Endothelial cell of umbilical vein (primary cell): ENCODE measurements at regions not wholly inside any gene's neighbourhood (a gene's known extent, or its start where the extent isn't known, plus 50 kb on each side); places are given as distances from the start of the nearest gene placed in this dataset.

Experiments
- BruUV-seq: library from RNA; stranded (reverse); fragments of 400-500 nt; replicated peaks from 2 replicates; lab custom pipeline; 2021; lab: Mats Ljungman, UMichigan
- CTCF ChIA-PET: fragments of 300-600, 350-600 bp; sonication (Branson Sonifier 250); formaldehyde crosslinking; loops from one replicate; lab custom pipeline; 2021; ENCODE audit warnings: antibody characterized with exemption, inconsistent platforms; lab: Charles Lee
- POLR2A ChIA-PET: fragments of 300-600, 350-600 bp; sonication (Branson Sonifier 250); formaldehyde crosslinking; loops from one replicate; lab custom pipeline; 2021; ENCODE audit warnings: antibody characterized with exemption, inconsistent platforms; lab: Charles Lee
- DNase-seq: peaks from one replicate; pipeline ENCODE4 v3.0.0-alpha.2; 2011; ENCODE audit warnings: low read depth, low spot score
- FAIRE-seq: peaks from 2 replicates; lab custom pipeline; 2011; peaks lifted over from hg19 to GRCh38; lab: Jason Lieb, UNC
- H2AFZ ChIP-seq: 2 replicates; pipeline ENCODE4 v1.6.0; 2012; ENCODE audit warnings: low read depth, low read length, control low read depth, inconsistent platforms
- H3K27ac ChIP-seq: 2 replicates; pipeline ENCODE4 v1.5.1; 2011; ENCODE audit warnings: low read depth, mild to moderate bottlenecking, control low read depth, low read length, moderate library complexity; ENCODE audit not compliant: insufficient read depth
- H3K27me3 ChIP-seq, 2 experiments: 2 replicates each; pipeline versions ENCODE4 v1.6.0 to v1.6.1; 2011; ENCODE audit warnings: low read length in 2 of 2, mixed read lengths in 1 of 2; ENCODE audit not compliant: control insufficient read depth in 2 of 2, insufficient read depth in 2 of 2
- H3K36me3 ChIP-seq, 2 experiments: 2 replicates in 1 of 2; 3 replicates in 1 of 2; pipeline ENCODE4 v1.5.1; 2011; ENCODE audit warnings: low read length in 2 of 2, mild to moderate bottlenecking in 1 of 2, moderate library complexity in 1 of 2; ENCODE audit not compliant: control insufficient read depth in 2 of 2, insufficient read depth in 2 of 2; ENCODE audit errors: extremely low read depth in 1 of 2
- H3K4me1 ChIP-seq: 3 replicates; pipeline ENCODE4 v1.5.1; 2011; ENCODE audit warnings: mild to moderate bottlenecking, low read length; ENCODE audit not compliant: control insufficient read depth, insufficient read depth; ENCODE audit errors: extremely low read depth
- H3K4me2 ChIP-seq: 2 replicates; pipeline ENCODE4 v1.6.1; 2011; ENCODE audit warnings: low read length, control low read depth, mixed read lengths; ENCODE audit not compliant: insufficient read depth
- H3K4me3 ChIP-seq, 3 experiments: fragments of 200-600 bp in 1 of 3; sonication (generic), shearing (Covaris generic) in 1 of 3; replicated peaks in 1 of 3; 2 replicates each; pipeline ENCODE4 v1.5.1; 2011 to 2016; ENCODE audit warnings: control low read depth in 3 of 3, low read length in 3 of 3, mild to moderate bottlenecking in 2 of 3, inconsistent platforms in 1 of 3, low read depth in 1 of 3, moderate library complexity in 1 of 3; ENCODE audit not compliant: insufficient read depth in 1 of 3
- H3K79me2 ChIP-seq: 2 replicates; pipeline ENCODE4 v1.6.0; 2012; ENCODE audit warnings: low read length, inconsistent platforms; ENCODE audit not compliant: control insufficient read depth, insufficient read depth
- H3K9ac ChIP-seq: replicated peaks from 2 replicates; pipeline ENCODE3; 2011; ENCODE audit warnings: low read length, control low read depth; ENCODE audit not compliant: insufficient read depth; ENCODE audit errors: extremely low read depth
- H3K9me1 ChIP-seq: replicated peaks from 3 replicates; pipeline ENCODE4 v1.6.0; 2011; ENCODE audit warnings: mild to moderate bottlenecking, low read length; ENCODE audit not compliant: control insufficient read depth, insufficient read depth; ENCODE audit errors: extremely low read depth
- H3K9me3 ChIP-seq: replicated peaks from 2 replicates; pipeline ENCODE4 v1.5.1; 2012; ENCODE audit warnings: low read length, inconsistent platforms; ENCODE audit not compliant: control insufficient read depth, insufficient read depth
- H4K20me1 ChIP-seq: replicated peaks from 2 replicates; pipeline ENCODE3; 2011; ENCODE audit warnings: mild to moderate bottlenecking, low read length; ENCODE audit not compliant: control insufficient read depth, insufficient read depth; ENCODE audit errors: extremely low read depth
- EZH2 ChIP-seq: IDR thresholded peaks from 2 replicates; pipeline ENCODE4 v1.6.1; 2012; ENCODE audit warnings: borderline replicate concordance, low read depth, mild to moderate bottlenecking, moderate library complexity, low read length, inconsistent platforms; ENCODE audit not compliant: severe bottlenecking
- FOS ChIP-seq: IDR thresholded peaks from 2 replicates; pipeline ENCODE4 v1.6.1; 2011; ENCODE audit warnings: mild to moderate bottlenecking, low read length, moderate library complexity, borderline replicate concordance; ENCODE audit not compliant: insufficient read depth
- GATA2 ChIP-seq: IDR thresholded peaks from 2 replicates; pipeline ENCODE4 v1.7.0; 2011; ENCODE audit warnings: low read depth, mild to moderate bottlenecking, moderate library complexity, mixed read lengths, low read length; ENCODE audit not compliant: insufficient read length, insufficient read depth
- JUN ChIP-seq: IDR thresholded peaks from 2 replicates; pipeline ENCODE4 v1.6.1; 2011; ENCODE audit warnings: borderline replicate concordance, low read depth; ENCODE audit not compliant: insufficient read length, insufficient read depth
- MYC ChIP-seq: IDR thresholded peaks from one replicate; pipeline ENCODE4 v1.6.1; 2011; ENCODE audit warnings: mild to moderate bottlenecking, low read depth, low read length
- POLR2A ChIP-seq: IDR thresholded peaks from 2 replicates; pipeline ENCODE4 v1.6.1; 2012; ENCODE audit warnings: low read depth, mild to moderate bottlenecking, control low read depth, low read length
- POLR2AphosphoS5 ChIP-seq: IDR thresholded peaks from 2 replicates; pipeline ENCODE4 v1.6.1; 2012; ENCODE audit warnings: low read depth, mild to moderate bottlenecking, control low read depth, low read length, moderate library complexity; ENCODE audit not compliant: insufficient read depth
- dilution Hi-C: fragments of 300-500 bp; cut with MboI; formaldehyde crosslinking; loops from one replicate; pipeline ENCODE4 v1.15.0; 2019; ENCODE audit warnings: low sequenced_read_pairs; ENCODE audit not compliant: extremely low pct_ligation_motif_present
- intact Hi-C: fragments of 100-400 bp; cut with micrococcal nuclease; formaldehyde crosslinking; loops from one replicate; pipeline ENCODE4 v1.10.0; 2022
- TF ChIP-seq, protein P1 (sequence below), 2 donors: IDR thresholded peaks; 1 replicate in 1 of 2; 2 replicates in 1 of 2; pipeline ENCODE4 v1.5.1; 2011; ENCODE audit warnings: low read length in 2 of 2, mild to moderate bottlenecking in 2 of 2, moderate library complexity in 2 of 2, control low read depth in 1 of 2, inconsistent platforms in 1 of 2, low read depth in 1 of 2; ENCODE audit not compliant: insufficient read depth in 1 of 2; ENCODE audit errors: extremely low read depth in 1 of 2
- TF ChIP-seq, protein P2 (sequence below): IDR thresholded peaks from 2 replicates; pipeline ENCODE4 v1.6.1; 2011; ENCODE audit not compliant: insufficient read depth, insufficient read length

DNA sequence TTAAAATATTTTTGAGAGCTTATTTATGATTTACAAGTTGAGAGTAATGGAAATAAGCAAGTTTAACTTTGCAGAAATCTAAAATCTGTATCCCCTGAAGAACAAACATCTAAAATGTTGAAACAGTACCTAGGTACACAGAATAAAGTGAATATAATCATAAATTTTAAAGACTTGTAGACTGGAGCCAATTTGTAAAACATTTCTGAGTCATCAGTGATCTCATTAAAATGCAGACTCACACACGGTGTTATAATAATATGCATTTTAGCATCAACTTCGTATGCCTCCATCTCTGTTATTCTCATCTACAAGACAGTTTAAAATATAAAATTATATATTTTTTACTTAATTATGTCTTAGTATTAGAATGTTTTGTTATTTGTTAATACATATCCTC is 399.5 kb upstream of the GOLIM4 start:
- ChIA-PET CTCF (interaction anchor here (1.2 kb wide), 1 partner anchor 16 kb away, joined by 3 read pairs; no protein-coding TSS in a partner anchor), POLR2A (no interaction called here)
- dilution Hi-C loops (no loop called here), intact Hi-C loops (no loop called here)
- no peaks in the 10 kb centered on the region for H3K9me3 ChIP-seq
- no peaks in the 10 kb centered on the region for H3K4me1 ChIP-seq
- no peak overlapping the region for H2AFZ ChIP-seq
- FAIRE-seq (no peak), DNase-seq (no peak)
- no peaks in the 10 kb centered on the region for H3K36me3 ChIP-seq
- no peak overlapping the region for H3K4me2 ChIP-seq
- peaks cover 0 to 2% of the 10 kb centered on the region in 2 experiments for H3K27me3 ChIP-seq
- no peak overlapping the region for H3K27ac ChIP-seq
- no peak overlapping the region for H3K9ac ChIP-seq
- BruUV-seq, result no TSS peak
- H3K9me1 ChIP-seq, result no peaks in the 10 kb centered on the region
- TF ChIP-seq, protein P1, sequence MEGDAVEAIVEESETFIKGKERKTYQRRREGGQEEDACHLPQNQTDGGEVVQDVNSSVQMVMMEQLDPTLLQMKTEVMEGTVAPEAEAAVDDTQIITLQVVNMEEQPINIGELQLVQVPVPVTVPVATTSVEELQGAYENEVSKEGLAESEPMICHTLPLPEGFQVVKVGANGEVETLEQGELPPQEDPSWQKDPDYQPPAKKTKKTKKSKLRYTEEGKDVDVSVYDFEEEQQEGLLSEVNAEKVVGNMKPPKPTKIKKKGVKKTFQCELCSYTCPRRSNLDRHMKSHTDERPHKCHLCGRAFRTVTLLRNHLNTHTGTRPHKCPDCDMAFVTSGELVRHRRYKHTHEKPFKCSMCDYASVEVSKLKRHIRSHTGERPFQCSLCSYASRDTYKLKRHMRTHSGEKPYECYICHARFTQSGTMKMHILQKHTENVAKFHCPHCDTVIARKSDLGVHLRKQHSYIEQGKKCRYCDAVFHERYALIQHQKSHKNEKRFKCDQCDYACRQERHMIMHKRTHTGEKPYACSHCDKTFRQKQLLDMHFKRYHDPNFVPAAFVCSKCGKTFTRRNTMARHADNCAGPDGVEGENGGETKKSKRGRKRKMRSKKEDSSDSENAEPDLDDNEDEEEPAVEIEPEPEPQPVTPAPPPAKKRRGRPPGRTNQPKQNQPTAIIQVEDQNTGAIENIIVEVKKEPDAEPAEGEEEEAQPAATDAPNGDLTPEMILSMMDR (IDR thresholded peaks at IDR 0.05; ENCODE audit: extremely low read depth in 1 of 2, insufficient read depth in 1 of 2, low read depth in 1 of 2, low read length in 2 of 2), result no peak
- TF ChIP-seq, protein P2, sequence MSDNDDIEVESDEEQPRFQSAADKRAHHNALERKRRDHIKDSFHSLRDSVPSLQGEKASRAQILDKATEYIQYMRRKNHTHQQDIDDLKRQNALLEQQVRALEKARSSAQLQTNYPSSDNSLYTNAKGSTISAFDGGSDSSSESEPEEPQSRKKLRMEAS, result no peak
- TF ChIP-seq EZH2 (no peak), MYC (no peak), GATA2 (no peak), POLR2AphosphoS5 (no peak), FOS (no peak), POLR2A (no peak), JUN (no peak)
- no peaks in the 10 kb centered on the region for H3K79me2 ChIP-seq
- H4K20me1 ChIP-seq, result no peaks in the 10 kb centered on the region
- H3K4me3 ChIP-seq, result no peak overlapping the region
